IMR-90 (cell line): ENCODE measurements at regions not wholly inside any gene's neighbourhood (a gene's known extent, or its start where the extent isn't known, plus 50 kb on each side); places are given as distances from the start of the nearest gene placed in this dataset.

Experiments used
- ATAC-seq: fragments of 200-7000 bp; cut with Tn5 transposase; 2 replicates; pipeline ENCODE4 v1.9.1; 2020; ENCODE audit warnings: low read depth, mild to moderate bottlenecking, moderate library complexity
- BruUV-seq: library from RNA; stranded (reverse); fragments of 400-500 nt; replicated peaks from 2 replicates; lab custom pipeline; 2021; lab: Mats Ljungman, UMichigan
- CTCF ChIA-PET: fragments of 300-600 bp; formaldehyde crosslinking; extraction: SDS; loops from one replicate; lab custom pipeline; 2021; ENCODE audit warnings: antibody characterized with exemption; lab: Yijun Ruan, JAX
- POLR2A ChIA-PET: fragments of 300-600 bp; sonication (Branson Sonifier 250); formaldehyde crosslinking; loops from one replicate; lab custom pipeline; 2022; ENCODE audit warnings: antibody characterized with exemption; ENCODE audit not compliant: unreplicated experiment; lab: Charles Lee
- DNase-seq: peaks from one replicate; pipeline ENCODE4 v3.0.0; 2013
- H2AFZ ChIP-seq: replicated peaks from 2 replicates; pipeline ENCODE3; 2013; ENCODE audit warnings: low read length, mild to moderate bottlenecking; ENCODE audit not compliant: poor library complexity
- H2AK5ac ChIP-seq: 2 replicates; pipeline ENCODE4 v1.6.1; 2013; ENCODE audit warnings: low read depth, low read length, inconsistent platforms
- H2AK9ac ChIP-seq: replicated peaks from 2 replicates; pipeline ENCODE3; 2013; ENCODE audit warnings: mild to moderate bottlenecking, low read depth, low read length, moderate library complexity; ENCODE audit not compliant: poor library complexity
- H2BK120ac ChIP-seq: 2 replicates; pipeline ENCODE4 v1.6.1; 2013; ENCODE audit warnings: low read depth, low read length, inconsistent platforms
- H2BK15ac ChIP-seq: 3 replicates; pipeline ENCODE4 v1.6.1; 2013; ENCODE audit warnings: low read depth, low read length, inconsistent platforms
- H2BK20ac ChIP-seq: 2 replicates; pipeline ENCODE4 v1.6.1; 2013; ENCODE audit warnings: low read depth, mild to moderate bottlenecking, inconsistent platforms, low read length, moderate library complexity
- H2BK5ac ChIP-seq: 2 replicates; pipeline ENCODE4 v1.6.1; 2013; ENCODE audit warnings: mild to moderate bottlenecking, low read depth, low read length, inconsistent platforms; ENCODE audit not compliant: poor library complexity, severe bottlenecking
- H3K14ac ChIP-seq: replicated peaks from 2 replicates; pipeline ENCODE4 v1.6.1; 2013; ENCODE audit warnings: low read depth, low read length, inconsistent platforms
- H3K18ac ChIP-seq: 2 replicates; pipeline ENCODE4 v1.6.1; 2013; ENCODE audit warnings: low read depth, low read length, control low read depth
- H3K23ac ChIP-seq: 2 replicates; pipeline ENCODE4 v1.6.1; 2013; ENCODE audit warnings: low read depth, low read length, inconsistent platforms
- H3K27ac ChIP-seq: 2 replicates; pipeline ENCODE4 v1.5.1; 2013; ENCODE audit warnings: mild to moderate bottlenecking, control low read depth, low read length; ENCODE audit not compliant: insufficient read depth
- H3K27me3 ChIP-seq: 2 replicates; pipeline ENCODE4 v1.6.1; 2013; ENCODE audit warnings: low read length; ENCODE audit not compliant: control insufficient read depth, insufficient read depth
- H3K36me3 ChIP-seq: 2 replicates; pipeline ENCODE4 v1.6.1; 2013; ENCODE audit warnings: low read length, mixed read lengths; ENCODE audit not compliant: control insufficient read depth, insufficient read depth
- H3K4ac ChIP-seq: 2 replicates; pipeline ENCODE4 v1.6.1; 2013; ENCODE audit warnings: low read depth, low read length, inconsistent platforms
- H3K4me1 ChIP-seq: 2 replicates; pipeline ENCODE4 v1.6.1; 2013; ENCODE audit warnings: low read length, mixed read lengths; ENCODE audit not compliant: control insufficient read depth, insufficient read depth
- H3K4me2 ChIP-seq: 2 replicates; pipeline ENCODE4 v1.6.1; 2013; ENCODE audit warnings: low read depth, mild to moderate bottlenecking, control low read depth, low read length, moderate library complexity
- H3K4me3 ChIP-seq: 2 replicates; pipeline ENCODE4 v1.5.1; 2013; ENCODE audit warnings: low read depth, mild to moderate bottlenecking, control low read depth, low read length, moderate library complexity; ENCODE audit not compliant: insufficient read depth
- H3K56ac ChIP-seq: 2 replicates; pipeline ENCODE4 v1.6.1; 2013; ENCODE audit warnings: low read length, inconsistent platforms; ENCODE audit not compliant: insufficient read depth; ENCODE audit errors: extremely low read depth
- H3K79me1 ChIP-seq, 2 experiments: 2 replicates each; pipeline ENCODE4 v1.6.1; 2013; ENCODE audit warnings: low read length in 2 of 2, inconsistent platforms in 1 of 2, low read depth in 1 of 2
- H3K9ac ChIP-seq: 2 replicates; pipeline ENCODE4 v1.6.1; 2013; ENCODE audit warnings: low read depth, low read length, control low read depth
- H3K9me1 ChIP-seq: 2 replicates; pipeline ENCODE4 v1.6.1; 2013; ENCODE audit warnings: low read length, inconsistent platforms; ENCODE audit not compliant: insufficient read depth
- H3K9me3 ChIP-seq: 2 replicates; pipeline ENCODE4 v1.6.1; 2013; ENCODE audit warnings: low read length; ENCODE audit not compliant: control insufficient read depth, insufficient read depth
- H4K20me1 ChIP-seq: 2 replicates; pipeline ENCODE4 v1.6.1; 2013; ENCODE audit warnings: low read length, inconsistent platforms; ENCODE audit not compliant: insufficient read depth
- H4K5ac ChIP-seq: 2 replicates; pipeline ENCODE4 v1.6.1; 2013; ENCODE audit warnings: mild to moderate bottlenecking, low read depth, low read length, control low read depth
- H4K8ac ChIP-seq, 2 experiments: 2 replicates each; pipeline ENCODE4 v1.6.1; 2013; ENCODE audit warnings: low read depth in 2 of 2, low read length in 2 of 2, control low read depth in 1 of 2, inconsistent platforms in 1 of 2
- H4K91ac ChIP-seq: 2 replicates; pipeline ENCODE4 v1.6.1; 2013; ENCODE audit warnings: low read depth, low read length, inconsistent platforms; ENCODE audit not compliant: insufficient read depth
- CEBPB ChIP-seq: IDR thresholded peaks from 2 replicates; pipeline ENCODE4 v1.6.1; 2012; ENCODE audit warnings: low read depth, low read length, improper control_type of control experiment
- CHD1 ChIP-seq: IDR thresholded peaks from 2 replicates; pipeline ENCODE4 v1.6.1; 2012; ENCODE audit warnings: low read depth, low read length, improper control_type of control experiment
- CTCF ChIP-seq: conservative IDR thresholded peaks from 2 replicates; pipeline ENCODE4 v1.5.1; 2012; ENCODE audit warnings: mild to moderate bottlenecking, low read depth, low read length, improper control_type of control experiment
- ELK1 ChIP-seq: fragments of 150-350 bp; IDR thresholded peaks from 2 replicates; pipeline ENCODE4 v1.6.1; 2016; ENCODE audit warnings: low read depth, mild to moderate bottlenecking, low read length, moderate library complexity, borderline replicate concordance
- FOS ChIP-seq: fragments of 150-350 bp; IDR thresholded peaks from 2 replicates; pipeline ENCODE4 v1.6.1; 2016; ENCODE audit warnings: low read depth, low read length
- MAFK ChIP-seq: IDR thresholded peaks from 2 replicates; pipeline ENCODE4 v1.6.1; 2012; ENCODE audit warnings: low read depth, low read length, improper control_type of control experiment
- MAZ ChIP-seq: IDR thresholded peaks from 2 replicates; pipeline ENCODE4 v1.6.1; 2012; ENCODE audit warnings: low read depth, mild to moderate bottlenecking, low read length, improper control_type of control experiment, moderate library complexity, borderline replicate concordance
- MXI1 ChIP-seq: IDR thresholded peaks from 2 replicates; pipeline ENCODE4 v1.6.1; 2012; ENCODE audit warnings: low read depth, mild to moderate bottlenecking, low read length, moderate library complexity, borderline replicate concordance
- NFE2L2 ChIP-seq: fragments of 150-350 bp; IDR thresholded peaks from 2 replicates; pipeline ENCODE4 v1.6.1; 2016; ENCODE audit warnings: low read depth, mild to moderate bottlenecking, low read length
- POLR2A ChIP-seq: IDR thresholded peaks from 2 replicates; pipeline ENCODE4 v1.6.1; 2012; ENCODE audit warnings: mild to moderate bottlenecking, low read depth, low read length
- RAD21 ChIP-seq: IDR thresholded peaks from 2 replicates; pipeline ENCODE4 v1.6.1; 2012; ENCODE audit warnings: low read length, improper control_type of control experiment
- RCOR1 ChIP-seq: IDR thresholded peaks from 2 replicates; pipeline ENCODE4 v1.6.1; 2012; ENCODE audit warnings: mild to moderate bottlenecking, low read length, improper control_type of control experiment; ENCODE audit not compliant: insufficient replicate concordance
- RFX5 ChIP-seq: IDR thresholded peaks from 2 replicates; pipeline ENCODE4 v1.8.0; 2012; ENCODE audit warnings: low read depth, mild to moderate bottlenecking, low read length, moderate library complexity
- SMC3 ChIP-seq: fragments of 150-350 bp; IDR thresholded peaks from 2 replicates; pipeline ENCODE4 v1.6.1; 2016; ENCODE audit warnings: low read depth, mild to moderate bottlenecking, antibody characterized with exemption, low read length, moderate library complexity
- USF2 ChIP-seq: fragments of 150-350 bp; IDR thresholded peaks from 2 replicates; pipeline ENCODE4 v1.6.1; 2017; ENCODE audit warnings: mild to moderate bottlenecking, antibody characterized with exemption, low read length, low read depth
- WGBS, 2 experiments: methylation state at CpG; one replicate each; pipeline versions ENCODE4 v1.1.5 to v1.1.7; 2013; ENCODE audit warnings: missing lambda C conversion rate in 2 of 2; ENCODE audit not compliant: insufficient read length in 1 of 2; ENCODE audit errors: extremely low coverage in 2 of 2; 5-methylcytosine and 5-hydroxymethylcytosine counted together
- dilution Hi-C: fragments of 300-500 bp; cut with HindIII; formaldehyde crosslinking; loops from one replicate; pipeline ENCODE4 v1.14.3; 2018; ENCODE audit warnings: low sequenced_read_pairs; ENCODE audit not compliant: unreplicated experiment
- in situ Hi-C: fragments of 300-500 bp; cut with MboI; formaldehyde crosslinking; loops from 3 replicates; pipeline ENCODE4 v1.14.3; 2019; ENCODE audit warnings: low sequenced_read_pairs, inconsistent platforms, mixed read lengths
- intact Hi-C: fragments of 100-400 bp; cut with micrococcal nuclease; formaldehyde crosslinking; loops from 2 replicates; pipeline ENCODE4 v1.10.0; 2022

DNA sequence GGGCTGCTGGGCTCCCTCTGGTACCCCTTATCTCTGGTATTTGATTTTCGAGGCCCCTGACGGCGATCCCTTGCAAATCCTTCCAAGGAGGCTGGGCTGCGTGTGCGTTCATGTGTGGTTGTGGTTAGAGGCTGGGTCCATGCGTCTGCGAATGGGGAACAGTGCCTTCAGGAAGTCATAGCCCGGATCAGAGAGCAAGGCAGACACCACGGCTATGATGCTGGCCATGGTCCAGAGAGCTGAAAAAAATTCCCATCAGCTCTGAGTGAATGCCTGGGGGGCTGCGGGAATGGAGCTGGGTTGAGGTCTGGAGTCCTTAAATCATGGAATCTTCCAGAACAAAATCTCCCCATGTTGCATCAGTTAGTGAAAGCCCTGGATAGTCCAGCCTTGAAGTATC lies 145.5 kb downstream of the ACKR3 start:
- no peak overlapping the region for H2BK15ac ChIP-seq
- BruUV-seq, result no TSS peak
- H3K9me1 ChIP-seq, result 0 out of 2 replicates have a peak, but pooled peaks cover 2% of the 10 kb centered on the region
- no peak overlapping the region for H2AK9ac ChIP-seq
- H3K4me3 ChIP-seq, result no peak overlapping the region
- in situ Hi-C loops (no loop called here), intact Hi-C loops (no loop called here), dilution Hi-C loops (no loop called here)
- DNase-seq (no peak), ATAC-seq (no peak)
- H3K9ac ChIP-seq, result no peak overlapping the region
- ChIA-PET CTCF (no interaction called here), POLR2A (no interaction called here)
- WGBS, 2 experiments, result 8% methylated on average over 4 of the region's 10 CpGs; no CpG with 5 or more reads in 1 of the 2 experiments
- H4K20me1 ChIP-seq, result no peaks in the 10 kb centered on the region
- H2AFZ ChIP-seq, result no peak overlapping the region
- H3K79me1 ChIP-seq, result no peaks in the 10 kb centered on the region
- peaks cover 14% of the 10 kb centered on the region for H3K27me3 ChIP-seq
- no peak overlapping the region for H4K91ac ChIP-seq
- H2BK5ac ChIP-seq, result no peak overlapping the region
- H4K5ac ChIP-seq, result no peak overlapping the region
- H3K36me3 ChIP-seq, result no peaks in the 10 kb centered on the region
- H3K4me1 ChIP-seq, result no peaks in the 10 kb centered on the region
- no peak overlapping the region for H3K14ac ChIP-seq
- H3K27ac ChIP-seq, result no peak overlapping the region
- H3K4me2 ChIP-seq, result no peak overlapping the region
- no peak for TF ChIP-seq MAFK
- no peak for TF ChIP-seq MAZ
- no peak for TF ChIP-seq NFE2L2
- no peak for TF ChIP-seq CEBPB
- TF ChIP-seq RFX5, result no peak
- TF ChIP-seq RAD21, result no peak
- TF ChIP-seq MXI1, result no peak
- no peak for TF ChIP-seq RCOR1
- no peak for TF ChIP-seq USF2
- TF ChIP-seq FOS, result no peak
- TF ChIP-seq SMC3, result no peak
- TF ChIP-seq CTCF, result no peak
- no peak for TF ChIP-seq POLR2A
- no peak for TF ChIP-seq ELK1
- no peak for TF ChIP-seq CHD1
- H2AK5ac ChIP-seq, result no peak overlapping the region
- H2BK120ac ChIP-seq, result no peak overlapping the region
- no peak overlapping the region for H3K18ac ChIP-seq
- no peak overlapping the region for H2BK20ac ChIP-seq
- H4K8ac ChIP-seq, result no peak overlapping the region
- no peak overlapping the region for H3K4ac ChIP-seq
- no peaks in the 10 kb centered on the region for H3K9me3 ChIP-seq
- H3K56ac ChIP-seq, result no peak overlapping the region
- no peak overlapping the region for H3K23ac ChIP-seq
